Left lung (tissue), 4 donors: ENCODE measurements at regions not wholly inside any gene's neighbourhood (a gene's known extent, or its start where the extent isn't known, plus 50 kb on each side); places are given as distances from the start of the nearest gene placed in this dataset.

ENCODE experiments used
- ATAC-seq: fragments of 200-7000 bp; cut with Tn5 transposase; one replicate; pipeline ENCODE4 v1.9.1; 2020; ENCODE audit warnings: moderate library complexity
- DNase-seq, 4 donors: peaks; one replicate each; pipeline ENCODE4 v3.0.0-alpha.2; 2013 to 2020
- H3K27ac ChIP-seq, 2 donors: fragments of 200-600 bp; sonication (generic) in 1 of 2; one replicate each; pipeline versions ENCODE4 v1.5.0 to v1.8.0; 2020 to 2021
- H3K27me3 ChIP-seq, 2 donors: fragments of 200-600 bp; sonication (generic) in 1 of 2; one replicate each; pipeline versions ENCODE4 v1.5.0 to v1.8.0; 2020 to 2021
- H3K36me3 ChIP-seq, 2 donors: fragments of 200-600 bp; sonication (generic) in 1 of 2; one replicate each; pipeline versions ENCODE4 v1.5.0 to v1.8.0; 2020 to 2021
- H3K4me1 ChIP-seq, 2 donors: fragments of 200-600 bp; one replicate each; pipeline ENCODE4 v1.8.0; 2021
- H3K4me3 ChIP-seq, 2 donors: fragments of 200-600 bp; sonication (generic) in 1 of 2; one replicate each; pipeline versions ENCODE4 v1.5.0 to v1.8.0; 2020 to 2021; ENCODE audit warnings: mild to moderate bottlenecking in 1 of 2
- H3K9me3 ChIP-seq, 2 donors: fragments of 200-600 bp; sonication (generic) in 1 of 2; one replicate each; pipeline versions ENCODE4 v1.5.0 to v1.8.0; 2020 to 2021
- intact Hi-C, 2 donors: fragments of 100-400 bp; cut with DNase I; formaldehyde crosslinking; loops; one replicate each; pipeline versions ENCODE4 v1.11.2 to v1.14.2; 2022
- TF ChIP-seq, protein P1 (sequence below), 2 donors: fragments of 200-600 bp; sonication (generic) in 1 of 2; IDR thresholded peaks; one replicate each; pipeline versions ENCODE4 v1.5.0 to v1.8.0; 2021; ENCODE audit warnings: antibody characterized with exemption in 2 of 2
- donor health status: DM: no; HTN: yes; CAD: no.
- donor health status: DM: no; HTN: no; CAD: no.

DNA sequence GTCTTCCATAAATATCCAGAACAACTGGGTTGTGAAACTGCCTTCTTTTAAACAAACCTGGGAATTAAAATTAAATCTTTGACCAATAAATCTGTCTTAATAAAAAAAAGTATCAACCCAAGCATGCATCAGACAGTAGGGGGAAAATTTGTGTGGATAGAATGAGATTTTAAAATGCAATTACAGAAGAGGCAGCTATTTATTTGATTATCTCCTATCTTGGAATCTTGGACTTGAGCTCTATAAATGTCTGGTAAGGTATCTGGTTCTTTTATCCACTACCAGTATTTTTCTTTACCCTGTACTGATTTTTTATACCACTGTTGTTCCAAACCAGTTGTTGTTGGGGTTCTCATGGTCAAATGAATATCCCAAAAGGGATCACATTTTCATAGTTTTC is 157.6 kb upstream of the VEPH1 start:
- DNase-seq = no peak
- Histone ChIP-seq H3K36me3 (no peaks in the 10 kb centered on the region), H3K27me3 (no peaks in the 10 kb centered on the region), H3K27ac (no peak overlapping the region), H3K9me3 (no peaks in the 10 kb centered on the region), H3K4me1 (no peaks in the 10 kb centered on the region), H3K4me3 (no peak overlapping the region)
- no peak for ATAC-seq
- TF ChIP-seq, protein P1, sequence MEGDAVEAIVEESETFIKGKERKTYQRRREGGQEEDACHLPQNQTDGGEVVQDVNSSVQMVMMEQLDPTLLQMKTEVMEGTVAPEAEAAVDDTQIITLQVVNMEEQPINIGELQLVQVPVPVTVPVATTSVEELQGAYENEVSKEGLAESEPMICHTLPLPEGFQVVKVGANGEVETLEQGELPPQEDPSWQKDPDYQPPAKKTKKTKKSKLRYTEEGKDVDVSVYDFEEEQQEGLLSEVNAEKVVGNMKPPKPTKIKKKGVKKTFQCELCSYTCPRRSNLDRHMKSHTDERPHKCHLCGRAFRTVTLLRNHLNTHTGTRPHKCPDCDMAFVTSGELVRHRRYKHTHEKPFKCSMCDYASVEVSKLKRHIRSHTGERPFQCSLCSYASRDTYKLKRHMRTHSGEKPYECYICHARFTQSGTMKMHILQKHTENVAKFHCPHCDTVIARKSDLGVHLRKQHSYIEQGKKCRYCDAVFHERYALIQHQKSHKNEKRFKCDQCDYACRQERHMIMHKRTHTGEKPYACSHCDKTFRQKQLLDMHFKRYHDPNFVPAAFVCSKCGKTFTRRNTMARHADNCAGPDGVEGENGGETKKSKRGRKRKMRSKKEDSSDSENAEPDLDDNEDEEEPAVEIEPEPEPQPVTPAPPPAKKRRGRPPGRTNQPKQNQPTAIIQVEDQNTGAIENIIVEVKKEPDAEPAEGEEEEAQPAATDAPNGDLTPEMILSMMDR (IDR thresholded peaks at IDR 0.05) = no peak
- intact Hi-C loops = no loop called here

- DNase-seq = no peak
- TF ChIP-seq, protein P1 (IDR thresholded peaks at IDR 0.05) = no peak
- no peaks in the 10 kb centered on the region for H3K27me3 ChIP-seq
- H3K4me3 ChIP-seq = no peak overlapping the region
- H3K9me3 ChIP-seq = no peaks in the 10 kb centered on the region
- no peaks in the 10 kb centered on the region for H3K36me3 ChIP-seq
- H3K4me1 ChIP-seq = no peaks in the 10 kb centered on the region
- ATAC-seq = no peak
- H3K27ac ChIP-seq = no peak overlapping the region
- intact Hi-C loops = no loop called here
Observed at GRCh38 chr3:157652366-157652765, 149.2 kb upstream of the VEPH1 start.

GRCh38 chr3:157650699-157651098 is 147.5 kb upstream of the VEPH1 start:
- no peaks in the 10 kb centered on the region for H3K9me3 ChIP-seq
- no peak for ATAC-seq
- TF ChIP-seq, protein P1 (IDR thresholded peaks at IDR 0.05) = no peak
- H3K4me1 ChIP-seq = no peaks in the 10 kb centered on the region
- H3K27me3 ChIP-seq = no peaks in the 10 kb centered on the region
- no peak overlapping the region for H3K27ac ChIP-seq
- no peak overlapping the region for H3K4me3 ChIP-seq
- DNase-seq = no peak
- H3K36me3 ChIP-seq = no peaks in the 10 kb centered on the region
- intact Hi-C loops = no loop called here

DNA sequence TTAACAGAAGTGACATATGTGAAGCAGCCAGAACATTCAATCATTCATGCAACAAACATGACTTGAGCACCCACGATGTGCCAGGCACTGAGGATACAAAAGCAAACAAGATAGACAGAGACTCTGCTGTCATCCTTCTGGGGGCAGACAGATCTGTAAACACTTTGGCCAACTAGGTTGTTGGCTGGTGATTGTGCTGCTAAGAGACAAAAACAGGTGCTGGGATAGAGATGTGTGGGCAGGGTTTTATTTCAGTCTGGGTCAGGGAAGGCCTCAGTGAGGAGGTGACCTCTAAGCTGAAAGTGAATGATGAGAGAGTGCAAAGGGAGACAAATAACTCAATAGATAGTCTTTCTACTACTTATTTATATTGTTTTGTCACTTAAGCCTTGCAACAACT is 147.0 kb upstream of the VEPH1 start:
- ATAC-seq (no peak), DNase-seq (no peak)
- no peaks in the 10 kb centered on the region for H3K4me1 ChIP-seq
- intact Hi-C loops = no loop called here
- no peaks in the 10 kb centered on the region for H3K36me3 ChIP-seq
- H3K27me3 ChIP-seq = no peaks in the 10 kb centered on the region
- no peak overlapping the region for H3K4me3 ChIP-seq
- no peak overlapping the region for H3K27ac ChIP-seq
- TF ChIP-seq, protein P1 (IDR thresholded peaks at IDR 0.05) = no peak
- no peaks in the 10 kb centered on the region for H3K9me3 ChIP-seq

DNA sequence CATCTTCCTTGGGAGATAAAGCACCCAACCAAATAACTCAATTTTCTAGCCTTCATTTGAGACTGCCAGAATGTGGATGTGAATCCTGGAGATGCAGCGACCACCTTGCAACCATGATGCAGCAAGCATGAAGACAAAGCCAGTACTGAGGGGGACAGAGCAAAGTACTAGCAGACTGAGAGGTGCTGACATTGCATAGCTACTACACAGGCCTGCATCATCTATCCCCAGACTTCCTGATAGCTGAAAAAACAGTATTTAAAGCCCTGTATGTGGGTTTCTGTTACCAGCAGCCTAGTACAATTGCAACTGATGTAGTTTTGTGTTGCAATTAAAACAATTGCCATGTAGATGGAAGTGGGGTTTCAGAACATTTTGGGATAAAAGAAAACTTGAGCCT is 146.3 kb upstream of the VEPH1 start:
- Histone ChIP-seq H3K27me3 (no peaks in the 10 kb centered on the region), H3K9me3 (no peaks in the 10 kb centered on the region), H3K4me3 (no peak overlapping the region), H3K27ac (no peak overlapping the region), H3K4me1 (no peaks in the 10 kb centered on the region), H3K36me3 (no peaks in the 10 kb centered on the region)
- DNase-seq = no peak
- intact Hi-C loops = no loop called here
- no peak for ATAC-seq
- TF ChIP-seq, protein P1 (IDR thresholded peaks at IDR 0.05) = no peak
